AG10803 (cell line): ENCODE measurements at regions not wholly inside any gene's neighbourhood (a gene's known extent, or its start where the extent isn't known, plus 50 kb on each side); places are given as distances from the start of the nearest gene placed in this dataset.

Source experiments
- DNase-seq: peaks from one replicate; pipeline ENCODE4 v3.0.0; 2010; ENCODE audit warnings: low read depth
- H3K4me3 ChIP-seq: 2 replicates; pipeline ENCODE4 v1.5.1; 2011; ENCODE audit warnings: mild to moderate bottlenecking, low read length, control low read depth
- CTCF ChIP-seq: conservative IDR thresholded peaks from 2 replicates; pipeline ENCODE4 v1.5.1; 2011; ENCODE audit warnings: mild to moderate bottlenecking, low read length, control low read depth, inconsistent platforms

- no peak for DNase-seq
- no peak for TF ChIP-seq CTCF
- no peak overlapping the region for H3K4me3 ChIP-seq
Measured at GRCh38 chr2:45255563-45255962, 246.3 kb upstream of the SIX2 start.

GRCh38 chr2:45254025-45254424, 244.8 kb upstream of the SIX2 start:
- no peak for DNase-seq
- no peak for TF ChIP-seq CTCF
- no peak overlapping the region for H3K4me3 ChIP-seq

DNA sequence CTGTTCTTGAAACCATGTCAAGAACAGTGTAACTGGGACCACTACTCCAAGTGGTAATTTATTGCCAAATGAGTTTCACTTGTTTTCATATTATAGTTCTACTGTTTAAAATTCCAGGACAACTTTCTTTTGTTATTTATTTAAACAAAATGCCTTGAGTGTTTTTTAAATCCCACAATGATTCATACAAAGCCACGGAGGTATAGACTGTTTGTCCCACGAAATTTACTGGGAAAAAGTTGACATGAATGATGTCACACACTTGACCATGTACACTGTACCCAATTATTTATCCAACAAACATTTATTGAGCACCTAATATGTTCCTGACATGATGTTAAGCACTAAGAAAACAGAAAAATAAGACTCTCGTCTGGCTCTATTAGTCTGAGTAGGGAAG, 243.9 kb upstream of the SIX2 start:
- DNase-seq: peak; percentile 30
- H3K4me3 ChIP-seq: no peak overlapping the region
- TF ChIP-seq CTCF: no peak

- TF ChIP-seq CTCF: no peak
- no peak for DNase-seq
- no peak overlapping the region for H3K4me3 ChIP-seq
Measured at GRCh38 chr2:45250176-45250575, 240.9 kb upstream of the SIX2 start.

- TF ChIP-seq CTCF: no peak
- DNase-seq: no peak
- no peak overlapping the region for H3K4me3 ChIP-seq
Measured at GRCh38 chr2:45248214-45248613, 239.0 kb upstream of the SIX2 start.

GRCh38 chr2:45244928-45245327, 235.7 kb upstream of the SIX2 start:
- TF ChIP-seq CTCF: no peak
- DNase-seq: no peak
- no peak overlapping the region for H3K4me3 ChIP-seq

DNA sequence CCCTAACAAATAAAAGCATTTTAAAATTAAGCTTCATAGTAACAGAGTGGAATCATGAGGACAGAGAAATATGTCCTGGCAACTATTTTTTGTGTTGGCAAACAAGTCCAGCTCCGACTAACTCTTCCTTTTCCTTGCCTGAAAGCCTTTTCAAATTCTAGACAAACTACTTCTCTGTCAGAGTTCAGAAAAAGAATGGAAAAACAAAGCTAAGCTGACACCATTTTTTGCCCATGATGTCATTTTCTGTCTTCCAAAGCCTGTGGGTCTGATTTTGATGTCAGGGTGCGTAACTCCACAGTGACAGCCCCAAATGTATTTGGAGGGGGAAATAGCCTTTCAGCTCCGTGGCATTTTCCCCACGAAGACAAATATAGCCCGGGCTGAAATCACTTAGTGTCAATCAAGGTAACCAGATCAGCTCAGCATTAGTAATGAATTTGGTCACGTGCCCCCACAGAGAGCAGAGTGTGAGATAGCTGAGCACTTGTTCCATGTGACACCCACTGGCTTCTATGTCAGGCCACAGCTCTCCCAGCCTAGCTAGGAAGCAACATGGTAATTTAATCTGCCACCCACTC, 233.0 kb upstream of the SIX2 start:
- peak; percentile 42 for DNase-seq
- no peak overlapping the region for H3K4me3 ChIP-seq
- TF ChIP-seq CTCF: no peak
